ENCODE measurements at regions not wholly inside any gene's neighbourhood (a gene's known extent, or its start where the extent isn't known, plus 50 kb on each side); places are given as distances from the start of the nearest gene placed in this dataset.
A peak's percentile ranks its signal among the peaks of the same experiment; 100 is the strongest.

GRCh38 chr12:124147027-124147426, 147.9 kb upstream of the RFLNA start:
- H3K9me3 Mint-ChIP-seq = peaks cover 13% of the 10 kb centered on the region

DNA sequence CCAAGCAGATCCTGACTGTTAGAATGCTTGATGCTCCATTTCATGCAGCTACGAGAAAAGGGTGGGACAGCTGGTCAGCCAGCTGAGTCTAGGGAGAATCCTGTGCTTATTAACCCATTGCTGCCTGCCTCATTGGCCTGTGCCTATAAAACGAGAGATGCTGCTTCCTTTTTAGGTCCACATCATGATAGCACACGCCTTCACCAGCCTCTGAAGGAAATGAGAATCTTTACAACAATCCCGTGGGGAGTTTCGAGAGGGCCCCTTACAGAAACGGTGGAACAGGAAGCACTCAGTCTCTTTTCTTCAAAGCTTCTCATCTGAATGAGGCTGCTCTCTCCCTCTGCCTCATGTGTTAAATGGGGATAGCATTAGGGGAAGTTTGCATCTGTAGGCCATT, 147.3 kb upstream of the RFLNA start:
- peaks cover 14% of the 10 kb centered on the region for H3K9me3 Mint-ChIP-seq
- TF ChIP-seq CTCF (IDR thresholded peaks at IDR 0.05; ENCODE audit: unreplicated experiment) = no peak
- peaks cover 23% of the 10 kb centered on the region for H3K36me3 Mint-ChIP-seq
- no peaks in the 10 kb centered on the region for H3K27me3 Mint-ChIP-seq (ENCODE audit: low read depth)
- DNase-seq (ENCODE audit: low spot score in 2 of 2, unreplicated experiment in 2 of 2) = no peak
- peaks cover 65% of the 10 kb centered on the region for H3K4me1 Mint-ChIP-seq
- no peak overlapping the region for H3K4me3 Mint-ChIP-seq
- peak overlapping the region; percentile 81 for H3K27ac Mint-ChIP-seq

More at GRCh38 chr12:124147027-124147426, 147.9 kb upstream of the RFLNA start:
- DNase-seq (ENCODE audit: low spot score in 2 of 2, unreplicated experiment in 2 of 2) = no peak
- H3K27ac Mint-ChIP-seq = peak overlapping the region; percentile 81
- H3K4me1 Mint-ChIP-seq = peaks cover 64% of the 10 kb centered on the region
- no peak for TF ChIP-seq CTCF (IDR thresholded peaks at IDR 0.05; ENCODE audit: unreplicated experiment)
- H3K27me3 Mint-ChIP-seq (ENCODE audit: low read depth) = no peaks in the 10 kb centered on the region
- H3K36me3 Mint-ChIP-seq = peaks cover 23% of the 10 kb centered on the region
- no peak overlapping the region for H3K4me3 Mint-ChIP-seq

- peaks cover 26% of the 10 kb centered on the region for H3K36me3 Mint-ChIP-seq
- peaks cover 70% of the 10 kb centered on the region for H3K4me1 Mint-ChIP-seq
- peak overlapping the region; percentile 32 for H3K4me3 Mint-ChIP-seq
- H3K27me3 Mint-ChIP-seq (ENCODE audit: low read depth) = no peaks in the 10 kb centered on the region
- H3K9me3 Mint-ChIP-seq = peaks cover 16% of the 10 kb centered on the region
- H3K27ac Mint-ChIP-seq = peak overlapping the region; percentile 97
- no peak for DNase-seq (ENCODE audit: low spot score in 2 of 2, unreplicated experiment in 2 of 2)
- no peak for TF ChIP-seq CTCF (IDR thresholded peaks at IDR 0.05; ENCODE audit: unreplicated experiment)
Observed at GRCh38 chr12:124148481-124149273, 146.2 kb upstream of the RFLNA start.

DNA sequence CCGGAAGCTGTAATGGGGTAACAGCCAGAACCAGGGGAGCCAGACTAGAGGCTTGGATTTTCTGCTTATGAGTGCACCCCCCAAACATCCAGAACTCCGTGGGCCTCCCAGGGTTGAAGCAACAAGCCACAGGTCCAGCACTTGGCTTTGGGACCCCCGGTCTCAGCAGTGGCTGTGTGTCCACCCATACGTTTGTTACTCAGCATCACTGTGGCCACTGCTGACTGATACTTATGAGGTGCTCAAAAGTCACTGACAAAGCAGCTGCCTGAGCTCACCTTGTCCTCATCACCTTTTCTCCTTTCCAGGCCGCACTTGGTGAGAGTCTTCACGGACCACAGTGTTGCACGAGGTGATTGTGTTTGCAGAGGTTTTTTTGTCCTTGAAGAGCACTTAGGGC, 145.6 kb upstream of the RFLNA start:
- Mint-ChIP-seq H3K4me3 (no peak overlapping the region), H3K4me1 (peaks cover 67% of the 10 kb centered on the region), H3K27ac (peak overlapping the region; percentile 97), H3K9me3 (peaks cover 16% of the 10 kb centered on the region), H3K36me3 (peaks cover 26% of the 10 kb centered on the region), H3K27me3 (ENCODE audit: low read depth) (no peaks in the 10 kb centered on the region)
- no peak for TF ChIP-seq CTCF (IDR thresholded peaks at IDR 0.05; ENCODE audit: unreplicated experiment)
- no peak for DNase-seq (ENCODE audit: low spot score in 2 of 2, unreplicated experiment in 2 of 2)

GRCh38 chr12:124150168-124150567, 144.7 kb upstream of the RFLNA start:
- peaks cover 16% of the 10 kb centered on the region for H3K9me3 Mint-ChIP-seq
- peaks cover 59% of the 10 kb centered on the region for H3K4me1 Mint-ChIP-seq
- TF ChIP-seq CTCF (IDR thresholded peaks at IDR 0.05; ENCODE audit: unreplicated experiment) = no peak
- peaks cover 26% of the 10 kb centered on the region for H3K36me3 Mint-ChIP-seq
- H3K27ac Mint-ChIP-seq = peak overlapping the region; percentile 97
- DNase-seq (ENCODE audit: low spot score in 2 of 2, unreplicated experiment in 2 of 2) = no peak
- H3K4me3 Mint-ChIP-seq = peak overlapping the region; percentile 49
- H3K27me3 Mint-ChIP-seq (ENCODE audit: low read depth) = no peaks in the 10 kb centered on the region

All from mesothelial cell of epicardium (in vitro differentiated cells).